GM19324 (cell line): ENCODE measurements at regions not wholly inside any gene's neighbourhood (a gene's known extent, or its start where the extent isn't known, plus 50 kb on each side); places are given as distances from the start of the nearest gene placed in this dataset.
"Not testable (repeated sequence)": the region's sequence is repeated elsewhere in the genome, so short reads cannot be mapped to it uniquely, and the experiment has no call there.

Experiments
- ATAC-seq: cut with Tn5 transposase; IDR thresholded peaks from one replicate; pipeline ENCODE4 v1.9.1; 2021; ENCODE audit warnings: mild to moderate bottlenecking, moderate library complexity; ENCODE audit not compliant: unreplicated experiment, low FRiP score

DNA sequence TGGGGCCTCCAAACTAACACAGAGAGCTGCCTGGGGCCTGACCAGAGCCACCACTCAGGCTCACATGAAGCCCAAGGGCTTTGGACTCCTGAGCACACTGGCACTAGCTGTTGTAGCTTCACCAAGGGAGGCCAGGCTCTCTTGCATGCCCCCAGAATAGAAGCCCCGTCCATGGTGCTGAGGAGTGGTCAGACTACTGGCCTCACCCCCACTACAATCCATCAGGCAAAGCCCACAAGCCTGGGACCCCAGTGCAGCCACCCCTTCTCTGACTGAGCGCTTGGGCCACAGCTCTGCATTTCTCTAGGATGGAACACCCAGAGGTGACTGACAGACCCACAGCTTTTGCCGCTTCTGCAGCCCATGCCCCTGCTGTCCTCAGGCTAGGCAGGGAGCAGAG lies 180.8 kb downstream of the PYDC2 start:
- no peak for ATAC-seq

DNA sequence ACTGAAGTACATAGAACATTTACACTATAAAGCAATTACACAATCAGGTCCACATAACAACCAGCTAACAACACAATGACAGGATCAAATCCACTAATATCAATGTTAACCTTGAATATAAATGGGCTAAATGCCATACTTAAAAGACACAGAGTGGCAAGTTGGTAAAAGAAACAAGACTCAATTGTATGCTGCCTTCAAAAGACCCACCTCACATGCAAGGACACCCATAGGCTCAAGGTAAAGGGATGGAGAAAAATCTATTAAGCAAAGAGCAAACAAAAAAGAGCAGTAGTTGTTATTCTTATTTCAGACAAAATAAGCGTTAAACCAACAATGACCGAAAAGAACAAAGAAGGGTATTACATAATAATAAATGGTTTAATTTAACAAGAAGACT lies 183.3 kb downstream of the PYDC2 start:
- no peak for ATAC-seq

DNA sequence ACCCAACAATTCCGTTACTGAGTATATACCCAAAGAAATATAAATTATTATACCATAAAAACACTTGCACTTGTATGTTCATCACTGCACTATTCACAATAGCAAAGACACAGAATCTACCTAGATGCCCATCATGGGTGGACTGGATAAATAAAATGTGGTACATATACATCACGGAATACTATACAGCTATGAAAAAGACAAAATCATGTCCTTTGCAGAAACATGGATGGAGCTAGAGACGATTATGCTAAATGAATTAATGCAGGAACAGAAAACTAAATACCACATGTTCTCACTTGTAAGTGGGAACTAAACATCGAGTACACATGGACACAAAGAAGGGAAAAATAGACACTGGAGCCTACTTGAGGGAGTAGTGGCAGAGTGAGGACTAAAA lies 185.3 kb downstream of the PYDC2 start:
- ATAC-seq = no peak

DNA sequence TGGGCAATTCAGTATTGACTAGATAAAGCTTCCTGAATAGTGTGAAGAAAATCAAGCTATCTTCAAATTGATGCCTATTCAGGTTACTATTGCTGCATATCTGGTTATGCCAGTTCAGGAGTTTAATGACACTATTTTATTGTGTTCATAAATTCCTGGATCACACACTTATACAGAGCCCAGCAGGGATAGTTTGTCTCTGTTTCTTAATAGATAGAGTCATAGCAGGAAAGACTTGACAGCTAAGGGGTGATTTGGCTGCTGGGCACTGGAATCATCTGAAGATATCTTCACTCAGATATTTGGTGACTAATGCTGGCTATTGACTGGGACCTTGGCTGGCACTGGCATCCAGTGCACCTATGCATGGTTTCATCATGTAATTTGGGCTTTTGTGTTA lies 187.8 kb downstream of the PYDC2 start:
- ATAC-seq = no peak

DNA sequence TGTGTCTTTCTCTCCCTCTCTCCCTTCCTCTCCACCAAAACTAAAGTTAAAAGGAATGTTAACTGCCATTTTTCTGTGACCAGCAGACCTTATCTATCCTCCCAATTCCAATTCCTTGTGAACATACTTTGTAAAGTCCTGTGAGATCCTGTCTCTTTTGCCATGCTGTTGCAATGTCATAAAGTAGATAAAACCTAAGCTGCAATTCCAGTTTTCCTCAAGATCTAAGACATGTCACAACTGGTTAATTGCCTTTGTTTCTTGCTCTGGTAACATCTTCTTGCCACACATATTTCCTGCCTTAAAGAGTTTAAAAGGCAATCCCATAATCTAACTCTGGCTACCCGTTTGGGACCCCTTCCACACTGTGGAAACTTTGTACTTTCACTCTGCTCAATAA lies 188.7 kb downstream of the PYDC2 start:
- no peak for ATAC-seq

DNA sequence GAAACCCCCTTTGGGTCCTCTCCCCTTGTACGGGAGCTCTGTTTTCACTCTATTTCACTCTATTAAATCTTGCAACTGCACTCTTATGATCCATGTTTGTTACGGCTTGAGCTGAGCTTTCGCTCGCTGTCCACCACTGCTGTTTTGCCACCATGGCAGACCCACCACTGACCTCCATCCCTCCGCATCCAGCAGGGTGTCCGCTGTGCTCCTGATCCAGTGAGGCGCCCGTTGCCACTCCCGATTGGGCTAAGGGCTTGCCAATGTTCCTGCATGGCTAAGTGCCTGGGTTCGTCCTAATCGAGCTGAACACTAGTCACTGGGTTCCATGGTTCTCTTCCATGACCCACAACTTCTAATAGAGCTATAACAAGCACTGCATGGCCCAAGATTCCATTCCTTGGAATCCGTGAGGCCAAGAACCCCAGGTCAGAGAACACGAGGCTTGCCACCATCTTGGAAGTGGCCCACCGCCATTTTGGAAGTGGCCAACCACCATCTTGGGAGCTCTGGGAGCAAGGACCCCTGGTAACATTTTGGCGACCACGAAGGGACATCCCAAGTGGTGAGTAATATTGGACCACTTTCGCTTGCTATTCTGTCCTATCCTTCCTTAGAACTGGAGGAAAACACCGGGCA lies 197.9 kb downstream of the PYDC2 start:
- ATAC-seq = not testable (repeated sequence)

DNA sequence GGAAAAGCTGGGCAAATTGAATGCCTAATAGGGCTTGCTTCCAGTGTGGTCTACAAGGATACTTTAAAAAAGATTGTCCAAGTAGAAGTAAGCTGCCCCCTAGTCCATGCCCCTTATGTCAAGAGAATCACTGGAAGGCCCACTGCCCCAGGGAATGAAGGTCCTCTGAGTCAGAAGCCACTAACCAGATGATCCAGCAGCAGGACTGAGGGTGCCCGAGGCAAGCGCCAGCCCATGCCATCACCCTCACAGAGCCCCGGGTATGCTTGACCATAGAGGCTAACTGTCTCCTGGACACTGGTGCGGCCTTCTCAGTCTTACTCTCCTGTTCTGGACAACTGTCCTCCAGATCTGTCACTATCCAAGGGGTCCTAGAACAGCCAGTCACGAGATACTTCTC lies 201.2 kb downstream of the PYDC2 start:
- not testable (repeated sequence) for ATAC-seq

DNA sequence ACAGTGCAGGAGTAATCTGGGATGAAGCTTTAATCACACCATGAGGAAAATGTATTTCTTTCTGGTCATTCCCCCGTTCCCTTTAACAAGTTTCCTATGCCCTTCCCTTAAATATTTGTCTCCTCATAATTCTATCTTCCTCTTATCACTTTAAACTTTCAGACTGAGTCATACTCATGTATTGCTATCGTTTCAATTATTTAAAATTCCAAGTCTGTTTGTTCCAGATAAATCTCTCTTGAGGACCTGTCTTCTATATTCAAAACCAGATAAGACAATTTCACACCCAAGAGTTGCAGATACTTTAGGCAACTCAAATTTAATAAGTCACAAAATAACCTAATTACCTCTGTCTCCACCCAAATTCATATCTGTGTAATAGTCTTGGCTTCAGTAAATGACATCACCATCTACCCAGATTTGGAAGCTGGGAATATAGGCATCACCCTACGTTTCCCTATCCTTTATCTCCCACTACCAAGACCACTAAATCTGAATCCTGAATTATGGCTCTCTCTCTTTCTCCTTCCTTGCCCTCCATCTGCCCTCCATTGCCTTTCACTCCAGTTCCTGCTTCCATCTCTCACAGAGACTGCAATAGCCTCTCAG lies 220.1 kb downstream of the PYDC2 start:
- ATAC-seq = no peak

DNA sequence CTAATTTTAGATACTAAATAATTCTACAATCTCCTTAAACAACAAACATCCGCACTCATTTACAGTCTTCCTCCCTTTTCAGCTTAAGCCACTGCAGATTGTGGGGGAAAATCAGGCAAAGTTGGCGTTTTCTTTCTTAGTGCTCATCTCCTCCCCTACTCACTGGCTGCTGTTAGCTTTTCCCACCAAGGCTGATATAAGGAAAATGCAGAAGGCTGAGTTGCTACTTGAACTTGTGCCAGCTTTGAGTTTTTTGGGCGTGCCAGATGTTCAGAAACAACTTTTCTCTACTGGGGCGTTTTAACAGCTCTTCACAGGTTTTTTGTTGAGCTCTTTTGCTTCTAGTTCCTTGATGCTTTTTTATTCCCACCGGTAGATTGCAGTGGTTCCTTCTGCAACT lies 222.0 kb downstream of the PYDC2 start:
- ATAC-seq = no peak

DNA sequence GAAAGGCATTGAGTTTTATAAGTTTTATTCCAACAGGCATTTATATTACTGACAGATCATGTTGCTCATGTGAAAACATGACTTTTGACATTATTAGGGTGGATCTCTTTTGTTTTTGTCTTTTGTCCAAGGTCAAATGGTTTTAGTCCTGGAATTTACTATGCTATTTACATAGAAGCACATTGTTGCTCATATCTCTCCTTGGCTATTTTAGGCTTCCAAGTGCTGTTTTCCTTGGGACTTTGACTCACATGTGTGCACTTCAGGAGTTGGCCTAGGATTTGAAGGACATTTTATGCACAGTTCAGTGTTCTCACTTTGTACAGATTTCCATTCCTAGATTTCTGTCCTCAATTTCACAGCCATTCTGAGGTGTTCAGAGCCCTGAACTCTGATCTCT lies 225.7 kb downstream of the PYDC2 start:
- no peak for ATAC-seq

DNA sequence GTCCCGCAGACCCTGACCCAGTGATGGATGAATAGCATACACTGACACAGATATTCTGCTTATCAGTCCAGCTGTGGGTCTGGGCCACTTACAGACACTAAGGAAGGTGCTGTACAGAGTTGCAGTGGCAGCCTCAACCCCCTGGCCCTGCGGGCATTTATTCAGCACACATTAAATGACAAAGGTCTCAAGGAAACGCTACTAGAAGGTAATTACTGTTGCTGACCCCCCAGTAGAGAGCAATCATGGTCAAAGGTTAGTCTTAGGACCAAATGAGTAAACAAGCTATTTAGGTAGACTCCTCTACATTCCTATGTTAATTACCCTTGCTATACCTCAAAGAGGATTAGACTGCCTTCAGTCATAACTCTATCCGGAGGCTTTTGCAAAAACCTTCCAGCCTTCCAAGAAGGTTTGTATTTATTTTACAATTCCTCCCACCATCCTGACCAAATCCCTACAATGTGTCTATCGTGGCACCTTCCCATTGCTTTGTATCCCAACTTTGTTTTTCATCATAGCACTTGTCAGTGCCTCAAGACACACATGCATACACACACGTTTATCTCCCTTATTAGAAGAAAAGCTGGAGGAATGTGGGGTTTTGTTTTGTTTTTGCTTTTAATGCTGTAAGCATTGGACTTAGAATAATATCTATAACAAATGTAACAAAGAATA lies 227.9 kb downstream of the PYDC2 start:
- no peak for ATAC-seq

DNA sequence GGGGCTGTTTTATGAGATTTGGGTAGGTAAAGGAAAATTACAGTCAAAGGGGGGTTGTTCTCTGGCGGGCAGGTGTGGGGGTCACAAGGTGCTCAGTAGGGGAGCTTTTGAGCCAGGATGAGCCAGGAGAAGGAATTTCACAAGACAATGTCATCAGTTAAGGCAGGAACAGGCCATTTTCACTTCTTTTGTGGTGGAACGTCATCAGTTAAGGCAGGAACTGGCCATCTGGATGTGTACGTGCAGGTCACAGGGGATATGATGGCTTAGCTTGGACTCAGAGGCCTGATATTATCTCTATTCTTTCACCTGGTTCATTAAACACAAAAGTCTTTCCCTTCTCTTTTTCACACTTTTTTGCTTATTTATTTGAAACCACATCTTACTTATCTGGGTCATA lies 230.2 kb downstream of the PYDC2 start:
- ATAC-seq = not testable (repeated sequence)

DNA sequence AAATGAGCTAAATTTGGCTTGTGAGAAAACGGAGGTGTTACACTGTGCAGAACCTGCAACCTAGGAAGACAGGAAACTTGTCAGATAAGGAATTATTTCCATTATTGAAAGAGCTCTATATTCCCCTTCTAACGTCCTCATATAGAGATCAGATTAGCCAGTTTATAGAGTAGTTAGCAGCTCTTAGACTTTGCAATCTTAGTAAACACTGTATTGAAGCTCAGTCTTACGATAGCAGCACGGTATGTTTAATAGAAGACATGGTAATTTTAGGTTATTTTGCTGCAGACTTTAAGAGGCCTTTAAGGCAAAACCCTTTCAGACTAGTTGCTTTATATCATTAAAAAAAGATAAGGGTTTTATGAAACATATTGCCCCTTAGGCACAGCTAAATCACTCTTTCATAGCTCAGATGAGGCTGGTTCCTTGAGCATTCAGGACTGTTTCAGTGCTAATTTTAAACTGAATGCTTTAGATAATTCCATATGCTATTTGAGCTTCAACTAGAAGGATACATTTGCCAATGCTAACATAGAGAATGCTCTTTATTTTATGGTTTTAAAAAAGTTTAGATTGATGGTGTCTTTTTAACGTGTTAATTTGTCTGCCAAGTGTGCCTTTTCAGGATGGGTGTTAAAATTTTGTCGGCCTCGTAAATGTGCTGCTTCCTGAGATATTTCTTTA lies 234.3 kb downstream of the PYDC2 start:
- no peak for ATAC-seq

DNA sequence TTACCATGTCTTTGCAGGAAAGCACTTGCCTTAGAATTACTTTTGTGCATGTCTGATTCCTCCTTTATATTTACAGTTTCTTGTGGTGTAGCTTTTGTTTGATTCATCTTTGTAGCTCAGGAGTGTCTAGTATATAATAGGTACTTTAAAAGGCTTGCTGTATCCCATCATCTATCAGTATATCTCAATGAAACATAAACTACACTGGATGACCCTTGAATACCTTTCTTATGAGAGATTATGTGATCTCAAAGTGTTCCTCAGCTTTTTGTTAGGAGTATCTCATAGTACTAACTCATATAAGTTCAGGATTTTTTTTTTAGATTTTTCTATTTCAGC lies 234.8 kb downstream of the PYDC2 start:
- no peak for ATAC-seq

DNA sequence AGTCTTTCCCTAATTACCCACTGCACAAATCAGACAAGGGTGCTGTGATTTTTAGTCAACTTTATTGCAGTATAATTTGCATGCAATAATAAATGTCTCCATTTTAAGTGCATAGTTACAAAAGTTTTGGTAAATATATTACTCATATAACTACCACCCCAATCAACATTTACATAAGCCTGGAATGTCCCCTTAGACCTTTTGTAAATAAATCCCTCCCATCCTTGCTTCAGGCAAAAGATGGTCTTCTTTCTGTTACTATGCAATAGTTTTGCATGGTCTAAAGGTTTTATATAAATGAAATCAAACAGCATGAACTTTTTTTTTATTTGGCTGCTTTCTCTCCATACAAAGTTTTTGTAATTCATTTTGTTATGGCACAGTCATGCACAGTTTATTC lies 235.4 kb downstream of the PYDC2 start:
- ATAC-seq = no peak

DNA sequence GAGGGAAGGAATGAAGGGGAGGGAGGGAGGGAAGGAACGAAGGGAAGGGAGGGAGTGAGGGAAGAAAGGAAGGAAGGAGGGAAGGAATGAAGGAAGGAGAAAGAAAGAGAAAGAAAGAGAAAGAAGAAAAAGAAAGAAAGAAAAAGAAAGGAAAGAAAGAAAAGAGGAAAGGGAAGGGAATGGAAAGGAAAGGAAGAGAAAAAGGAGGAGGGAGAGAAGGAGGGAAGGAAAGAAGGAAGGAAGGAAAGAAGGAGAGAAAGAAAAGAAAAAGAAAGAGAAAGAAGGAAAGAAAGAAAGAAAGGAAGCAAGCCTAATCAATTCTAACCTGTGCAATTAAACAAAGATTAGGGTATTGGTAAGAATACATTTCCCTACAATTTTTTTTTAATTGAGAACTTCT lies 238.6 kb downstream of the PYDC2 start:
- no peak for ATAC-seq

DNA sequence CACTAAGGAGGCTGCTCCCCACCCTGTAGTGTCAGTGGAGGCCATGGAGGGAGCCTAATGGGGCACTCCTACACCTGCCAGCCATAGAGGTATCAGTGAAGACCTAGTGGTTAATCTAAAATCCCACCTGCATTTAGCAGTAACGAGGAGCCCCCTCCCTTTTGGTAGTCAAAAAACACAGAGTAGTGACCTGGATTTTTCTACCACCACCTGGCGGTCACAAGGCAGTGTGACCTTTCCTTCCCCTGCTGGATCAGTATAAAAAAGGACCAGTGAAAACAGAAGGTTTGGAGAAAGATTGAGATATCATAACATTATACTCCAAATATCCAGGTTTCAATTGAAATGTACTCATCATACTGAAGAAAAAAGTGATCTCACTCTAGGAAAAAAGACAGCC lies 241.2 kb downstream of the PYDC2 start:
- ATAC-seq = no peak

DNA sequence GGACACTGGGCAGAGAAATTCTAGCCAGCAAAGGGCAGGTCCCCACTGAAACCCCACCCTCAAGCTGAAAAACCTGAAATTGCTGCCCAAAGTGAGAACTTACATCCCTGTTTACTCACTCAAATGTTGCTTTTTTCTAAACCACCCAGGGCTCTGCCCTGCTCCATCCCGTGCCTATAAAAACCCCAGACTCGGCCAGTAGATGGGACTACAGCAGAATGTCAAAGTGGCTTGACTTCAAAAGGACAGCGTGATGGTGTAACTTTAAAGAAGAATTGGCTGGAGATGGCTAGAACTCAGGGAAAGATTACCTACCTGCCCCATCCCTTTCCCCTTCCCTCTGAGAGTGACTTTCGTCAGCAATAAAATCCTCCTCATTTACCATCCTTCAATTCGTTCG lies 246.9 kb downstream of the PYDC2 start:
- no peak for ATAC-seq

DNA sequence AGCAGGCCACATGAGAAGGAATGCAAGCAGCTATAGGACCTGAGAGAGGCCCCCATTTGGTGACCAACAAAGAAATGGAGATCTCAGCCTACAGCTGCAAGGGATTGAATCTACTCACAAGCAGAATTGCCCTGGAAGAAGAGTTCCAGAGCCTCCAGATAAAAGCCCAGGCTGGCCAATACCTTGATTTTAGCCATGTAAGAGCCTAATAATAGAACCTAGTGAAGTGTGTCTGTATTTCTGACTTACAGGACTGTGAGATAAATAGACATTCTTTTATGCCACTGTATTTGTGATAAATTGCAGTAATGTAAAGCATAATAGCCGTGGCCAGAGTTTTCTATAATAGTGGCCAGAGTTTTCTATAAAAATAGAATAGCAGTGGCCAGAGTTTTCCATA lies 254.6 kb downstream of the PYDC2 start:
- no peak for ATAC-seq

DNA sequence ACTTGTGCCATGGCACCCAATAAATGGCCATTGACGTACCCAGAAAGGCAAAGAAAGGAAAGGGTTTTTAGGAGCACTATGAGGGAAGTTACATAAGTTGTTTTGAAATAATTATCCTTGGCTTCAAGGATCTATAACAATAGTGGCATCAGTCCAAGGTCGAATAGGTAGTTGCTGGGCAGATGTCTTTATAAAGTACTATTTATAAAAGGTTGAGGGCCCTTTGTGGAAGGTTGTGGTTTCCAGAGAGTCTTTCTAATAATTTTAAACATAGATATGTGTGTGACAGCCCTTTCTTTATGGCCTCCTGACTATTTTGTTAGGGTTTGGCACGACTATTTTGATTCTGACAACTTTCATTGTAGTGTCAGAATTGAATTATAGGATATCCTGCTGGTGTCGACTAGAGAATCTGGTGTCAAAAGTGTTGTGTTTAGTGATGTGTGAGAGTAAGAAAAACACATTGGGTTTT lies 260.5 kb downstream of the PYDC2 start:
- ATAC-seq = no peak

DNA sequence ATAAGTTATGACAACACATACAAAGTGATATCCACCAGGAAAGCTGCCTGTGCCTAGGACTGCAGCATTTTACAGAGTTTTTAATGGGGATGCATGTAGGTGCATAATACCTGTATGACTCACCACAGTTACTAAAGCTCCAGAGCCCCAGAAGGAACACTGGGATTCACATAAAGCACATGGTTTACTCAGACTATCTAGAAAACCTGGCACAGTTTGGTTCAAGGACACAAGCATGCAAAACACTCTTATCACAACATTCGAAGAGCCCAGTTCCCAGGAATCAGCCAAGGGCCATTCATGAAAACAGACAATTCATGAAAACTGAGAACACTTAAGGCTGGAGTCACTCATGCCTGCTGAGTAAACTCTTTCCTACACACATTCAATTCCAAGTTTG lies 261.0 kb downstream of the PYDC2 start:
- no peak for ATAC-seq

DNA sequence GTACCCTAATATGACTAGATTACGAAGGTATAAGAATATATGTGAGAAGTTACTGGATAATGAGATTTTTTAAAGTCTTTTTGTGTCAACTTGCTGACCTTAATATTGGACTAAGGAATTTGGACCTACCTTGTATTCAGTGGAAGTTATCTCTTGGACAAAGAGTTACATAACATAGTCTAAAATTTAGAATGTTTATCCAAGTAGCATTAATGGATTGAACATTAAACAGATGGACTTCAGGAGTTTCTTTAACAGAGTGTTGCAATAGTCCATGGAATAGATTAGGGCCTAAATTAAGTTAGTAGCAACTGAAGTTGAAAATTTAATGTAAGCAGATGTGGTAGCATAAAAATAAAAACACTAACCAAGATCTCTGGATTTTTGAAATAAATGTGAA lies 266.4 kb downstream of the PYDC2 start:
- ATAC-seq = no peak
